Endothelial cell of umbilical vein (primary cell): ENCODE measurements at regions not wholly inside any gene's neighbourhood (a gene's known extent, or its start where the extent isn't known, plus 50 kb on each side); places are given as distances from the start of the nearest gene placed in this dataset.

Source experiments
- BruUV-seq: library from RNA; stranded (reverse); fragments of 400-500 nt; replicated peaks from 2 replicates; lab custom pipeline; 2021; lab: Mats Ljungman, UMichigan
- CTCF ChIA-PET: fragments of 300-600, 350-600 bp; sonication (Branson Sonifier 250); formaldehyde crosslinking; loops from one replicate; lab custom pipeline; 2021; ENCODE audit warnings: antibody characterized with exemption, inconsistent platforms; lab: Charles Lee
- POLR2A ChIA-PET: fragments of 300-600, 350-600 bp; sonication (Branson Sonifier 250); formaldehyde crosslinking; loops from one replicate; lab custom pipeline; 2021; ENCODE audit warnings: antibody characterized with exemption, inconsistent platforms; lab: Charles Lee
- DNase-seq: peaks from one replicate; pipeline ENCODE4 v3.0.0-alpha.2; 2011; ENCODE audit warnings: low read depth, low spot score
- FAIRE-seq: peaks from 2 replicates; lab custom pipeline; 2011; peaks lifted over from hg19 to GRCh38; lab: Jason Lieb, UNC
- H2AFZ ChIP-seq: 2 replicates; pipeline ENCODE4 v1.6.0; 2012; ENCODE audit warnings: low read depth, low read length, control low read depth, inconsistent platforms
- H3K27ac ChIP-seq: 2 replicates; pipeline ENCODE4 v1.5.1; 2011; ENCODE audit warnings: low read depth, mild to moderate bottlenecking, control low read depth, low read length, moderate library complexity; ENCODE audit not compliant: insufficient read depth
- H3K27me3 ChIP-seq, 2 experiments: 2 replicates each; pipeline versions ENCODE4 v1.6.0 to v1.6.1; 2011; ENCODE audit warnings: low read length in 2 of 2, mixed read lengths in 1 of 2; ENCODE audit not compliant: control insufficient read depth in 2 of 2, insufficient read depth in 2 of 2
- H3K36me3 ChIP-seq, 2 experiments: 2 replicates in 1 of 2; 3 replicates in 1 of 2; pipeline ENCODE4 v1.5.1; 2011; ENCODE audit warnings: low read length in 2 of 2, mild to moderate bottlenecking in 1 of 2, moderate library complexity in 1 of 2; ENCODE audit not compliant: control insufficient read depth in 2 of 2, insufficient read depth in 2 of 2; ENCODE audit errors: extremely low read depth in 1 of 2
- H3K4me1 ChIP-seq: 3 replicates; pipeline ENCODE4 v1.5.1; 2011; ENCODE audit warnings: mild to moderate bottlenecking, low read length; ENCODE audit not compliant: control insufficient read depth, insufficient read depth; ENCODE audit errors: extremely low read depth
- H3K4me2 ChIP-seq: 2 replicates; pipeline ENCODE4 v1.6.1; 2011; ENCODE audit warnings: low read length, control low read depth, mixed read lengths; ENCODE audit not compliant: insufficient read depth
- H3K4me3 ChIP-seq, 3 experiments: fragments of 200-600 bp in 1 of 3; sonication (generic), shearing (Covaris generic) in 1 of 3; replicated peaks in 1 of 3; 2 replicates each; pipeline ENCODE4 v1.5.1; 2011 to 2016; ENCODE audit warnings: control low read depth in 3 of 3, low read length in 3 of 3, mild to moderate bottlenecking in 2 of 3, inconsistent platforms in 1 of 3, low read depth in 1 of 3, moderate library complexity in 1 of 3; ENCODE audit not compliant: insufficient read depth in 1 of 3
- H3K79me2 ChIP-seq: 2 replicates; pipeline ENCODE4 v1.6.0; 2012; ENCODE audit warnings: low read length, inconsistent platforms; ENCODE audit not compliant: control insufficient read depth, insufficient read depth
- H3K9ac ChIP-seq: replicated peaks from 2 replicates; pipeline ENCODE3; 2011; ENCODE audit warnings: low read length, control low read depth; ENCODE audit not compliant: insufficient read depth; ENCODE audit errors: extremely low read depth
- H3K9me1 ChIP-seq: replicated peaks from 3 replicates; pipeline ENCODE4 v1.6.0; 2011; ENCODE audit warnings: mild to moderate bottlenecking, low read length; ENCODE audit not compliant: control insufficient read depth, insufficient read depth; ENCODE audit errors: extremely low read depth
- H3K9me3 ChIP-seq: replicated peaks from 2 replicates; pipeline ENCODE4 v1.5.1; 2012; ENCODE audit warnings: low read length, inconsistent platforms; ENCODE audit not compliant: control insufficient read depth, insufficient read depth
- H4K20me1 ChIP-seq: replicated peaks from 2 replicates; pipeline ENCODE3; 2011; ENCODE audit warnings: mild to moderate bottlenecking, low read length; ENCODE audit not compliant: control insufficient read depth, insufficient read depth; ENCODE audit errors: extremely low read depth
- CTCF ChIP-seq, 2 donors: IDR thresholded peaks; 1 replicate in 1 of 2; 2 replicates in 1 of 2; pipeline ENCODE4 v1.5.1; 2011; ENCODE audit warnings: low read length in 2 of 2, mild to moderate bottlenecking in 2 of 2, moderate library complexity in 2 of 2, control low read depth in 1 of 2, inconsistent platforms in 1 of 2, low read depth in 1 of 2; ENCODE audit not compliant: insufficient read depth in 1 of 2; ENCODE audit errors: extremely low read depth in 1 of 2
- EZH2 ChIP-seq: IDR thresholded peaks from 2 replicates; pipeline ENCODE4 v1.6.1; 2012; ENCODE audit warnings: borderline replicate concordance, low read depth, mild to moderate bottlenecking, moderate library complexity, low read length, inconsistent platforms; ENCODE audit not compliant: severe bottlenecking
- FOS ChIP-seq: IDR thresholded peaks from 2 replicates; pipeline ENCODE4 v1.6.1; 2011; ENCODE audit warnings: mild to moderate bottlenecking, low read length, moderate library complexity, borderline replicate concordance; ENCODE audit not compliant: insufficient read depth
- GATA2 ChIP-seq: IDR thresholded peaks from 2 replicates; pipeline ENCODE4 v1.7.0; 2011; ENCODE audit warnings: low read depth, mild to moderate bottlenecking, moderate library complexity, mixed read lengths, low read length; ENCODE audit not compliant: insufficient read length, insufficient read depth
- JUN ChIP-seq: IDR thresholded peaks from 2 replicates; pipeline ENCODE4 v1.6.1; 2011; ENCODE audit warnings: borderline replicate concordance, low read depth; ENCODE audit not compliant: insufficient read length, insufficient read depth
- MAX ChIP-seq: IDR thresholded peaks from 2 replicates; pipeline ENCODE4 v1.6.1; 2011; ENCODE audit not compliant: insufficient read depth, insufficient read length
- MYC ChIP-seq: IDR thresholded peaks from one replicate; pipeline ENCODE4 v1.6.1; 2011; ENCODE audit warnings: mild to moderate bottlenecking, low read depth, low read length
- POLR2A ChIP-seq: IDR thresholded peaks from 2 replicates; pipeline ENCODE4 v1.6.1; 2012; ENCODE audit warnings: low read depth, mild to moderate bottlenecking, control low read depth, low read length
- POLR2AphosphoS5 ChIP-seq: IDR thresholded peaks from 2 replicates; pipeline ENCODE4 v1.6.1; 2012; ENCODE audit warnings: low read depth, mild to moderate bottlenecking, control low read depth, low read length, moderate library complexity; ENCODE audit not compliant: insufficient read depth
- dilution Hi-C: fragments of 300-500 bp; cut with MboI; formaldehyde crosslinking; loops from one replicate; pipeline ENCODE4 v1.15.0; 2019; ENCODE audit warnings: low sequenced_read_pairs; ENCODE audit not compliant: extremely low pct_ligation_motif_present
- intact Hi-C: fragments of 100-400 bp; cut with micrococcal nuclease; formaldehyde crosslinking; loops from one replicate; pipeline ENCODE4 v1.10.0; 2022

GRCh38 chr11:110935018-110935640 is 222.9 kb upstream of the ARHGAP20 start:
- ChIA-PET CTCF (interaction anchor here (2.3 kb wide), 1 partner anchor 13 kb away, joined by 6 read pairs; no protein-coding TSS in a partner anchor), POLR2A (no interaction called here)
- Histone ChIP-seq H3K9me3 (no peaks in the 10 kb centered on the region), H3K4me2 (no peak overlapping the region), H3K9me1 (no peaks in the 10 kb centered on the region), H3K79me2 (no peaks in the 10 kb centered on the region), H3K36me3 (no peaks in the 10 kb centered on the region), H3K4me1 (no peaks in the 10 kb centered on the region), H4K20me1 (no peaks in the 10 kb centered on the region), H3K4me3 (no peak overlapping the region), H3K9ac (no peak overlapping the region), H3K27me3 (no peaks in the 10 kb centered on the region), H3K27ac (no peak overlapping the region), H2AFZ (no peak overlapping the region)
- no TSS peak for BruUV-seq
- FAIRE-seq (no peak), DNase-seq (no peak)
- no peak for TF ChIP-seq MYC
- no peak for TF ChIP-seq JUN
- no peak for TF ChIP-seq POLR2AphosphoS5
- TF ChIP-seq CTCF (IDR thresholded peaks at IDR 0.05; ENCODE audit: extremely low read depth in 1 of 2, insufficient read depth in 1 of 2, low read depth in 1 of 2, low read length in 2 of 2), result no peak
- TF ChIP-seq GATA2, result no peak
- TF ChIP-seq POLR2A, result no peak
- no peak for TF ChIP-seq EZH2
- no peak for TF ChIP-seq FOS
- no peak for TF ChIP-seq MAX
- intact Hi-C loops, result no loop called here
- dilution Hi-C loops, result no loop called here
